GM19467 (cell line): ENCODE measurements at regions not wholly inside any gene's neighbourhood (a gene's known extent, or its start where the extent isn't known, plus 50 kb on each side); places are given as distances from the start of the nearest gene placed in this dataset.

ENCODE experiments used
- ATAC-seq: cut with Tn5 transposase; IDR thresholded peaks from one replicate; pipeline ENCODE4 v1.9.1; 2021; ENCODE audit warnings: mild to moderate bottlenecking, moderate library complexity; ENCODE audit not compliant: unreplicated experiment

DNA sequence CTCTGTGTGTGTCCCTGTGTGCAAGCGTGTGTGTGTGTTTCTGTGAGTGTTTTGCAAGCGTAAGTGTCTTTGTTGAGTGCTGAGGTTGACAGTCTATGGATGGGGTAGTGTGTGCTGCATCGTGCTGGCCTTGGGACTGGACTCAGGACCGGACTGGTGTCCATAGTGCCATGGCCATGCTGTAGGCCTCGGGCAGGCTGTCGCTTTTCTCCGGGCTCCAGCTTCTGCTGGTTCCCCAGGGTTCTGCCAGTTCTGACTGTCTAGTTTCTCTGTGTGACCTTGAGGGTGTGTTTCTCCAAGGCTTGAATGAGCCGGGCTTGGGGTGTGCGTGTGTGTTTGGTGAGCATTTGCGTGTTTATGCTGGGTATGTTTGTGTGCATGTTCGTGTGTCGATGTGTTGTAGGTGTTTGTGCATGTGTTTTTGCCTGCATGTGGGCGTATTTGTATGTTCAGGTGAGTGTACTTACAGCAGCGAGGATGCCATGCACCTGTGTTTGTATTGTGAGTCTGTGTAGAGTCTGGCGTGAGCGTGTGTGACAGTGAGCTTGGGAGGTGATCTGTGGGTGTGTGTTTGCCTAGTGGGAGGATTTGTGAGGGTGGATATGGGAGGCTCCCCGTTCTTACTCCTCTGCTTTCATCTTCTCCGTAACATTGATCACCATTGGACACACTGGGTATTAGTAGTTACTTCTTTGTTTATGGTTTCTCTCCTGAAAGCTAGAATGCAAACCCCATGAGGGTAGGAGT lies 51.7 kb upstream of the POU3F1 start:
- ATAC-seq: no peak

DNA sequence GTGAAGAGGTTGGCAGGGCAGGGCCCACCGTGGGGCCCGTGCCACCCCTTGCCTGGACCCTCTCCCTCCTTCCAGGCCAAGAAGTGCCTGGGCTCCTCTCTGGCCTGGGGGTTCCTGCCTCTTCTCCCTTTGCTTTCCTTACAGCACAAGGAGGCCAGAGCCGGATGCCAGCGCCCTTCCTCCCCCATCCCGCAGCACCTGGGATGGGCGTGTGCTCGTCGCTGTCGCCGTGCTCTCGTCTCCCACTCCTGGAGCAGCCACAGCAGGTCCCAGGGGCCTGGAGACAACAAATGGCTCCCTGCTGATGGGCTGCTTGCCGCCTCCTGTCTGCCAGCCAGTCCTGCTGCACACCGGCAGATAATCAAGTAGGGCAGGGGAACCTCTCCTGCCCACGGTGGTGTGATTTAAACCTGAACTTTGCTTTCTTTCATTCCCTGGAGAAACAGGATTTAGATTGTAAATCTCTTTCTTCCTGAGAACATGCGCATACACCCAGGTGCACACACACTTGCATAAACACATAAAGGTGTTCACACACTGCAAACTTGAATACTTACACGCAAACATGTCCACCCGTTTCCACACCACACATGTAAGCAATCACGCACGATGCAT lies 50.8 kb upstream of the POU3F1 start:
- no peak for ATAC-seq
